Superior temporal gyrus (tissue), 1 donor: ENCODE measurements at regions not wholly inside any gene's neighbourhood (a gene's known extent, or its start where the extent isn't known, plus 50 kb on each side); places are given as distances from the start of the nearest gene placed in this dataset.

ENCODE experiments used
- DNase-seq: peaks from one replicate; pipeline ENCODE4 v3.0.0-alpha.2; 2016; ENCODE audit errors: extremely low spot score

DNA sequence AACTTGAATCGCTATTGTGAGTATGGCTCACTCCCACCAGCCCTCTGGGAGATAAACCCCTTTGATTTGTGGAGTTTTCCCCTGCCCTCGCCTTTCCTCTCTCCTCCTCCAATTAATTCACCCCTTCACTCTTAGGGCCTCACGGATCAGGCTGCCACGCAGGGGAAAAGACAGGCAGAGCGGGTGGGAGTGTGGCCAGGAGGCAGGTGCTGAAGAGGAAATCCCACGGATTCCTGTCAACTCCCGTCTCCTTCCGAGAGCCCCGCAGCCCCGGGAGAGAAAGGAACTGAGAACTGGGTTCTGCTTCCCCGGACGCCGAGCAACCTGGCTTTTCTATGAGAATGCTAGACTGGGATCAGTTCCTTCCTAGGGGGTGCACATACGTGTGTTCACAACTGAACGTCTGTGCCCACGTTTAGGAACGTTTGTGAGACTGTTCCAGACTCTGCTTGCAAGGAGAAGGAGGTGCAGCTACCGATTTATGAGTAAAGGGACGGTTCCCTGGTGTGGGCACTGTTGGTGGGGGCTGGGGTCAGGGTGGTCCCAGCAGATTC lies 314.5 kb upstream of the TLE4 start:
- DNase-seq = peak; percentile 24

DNA sequence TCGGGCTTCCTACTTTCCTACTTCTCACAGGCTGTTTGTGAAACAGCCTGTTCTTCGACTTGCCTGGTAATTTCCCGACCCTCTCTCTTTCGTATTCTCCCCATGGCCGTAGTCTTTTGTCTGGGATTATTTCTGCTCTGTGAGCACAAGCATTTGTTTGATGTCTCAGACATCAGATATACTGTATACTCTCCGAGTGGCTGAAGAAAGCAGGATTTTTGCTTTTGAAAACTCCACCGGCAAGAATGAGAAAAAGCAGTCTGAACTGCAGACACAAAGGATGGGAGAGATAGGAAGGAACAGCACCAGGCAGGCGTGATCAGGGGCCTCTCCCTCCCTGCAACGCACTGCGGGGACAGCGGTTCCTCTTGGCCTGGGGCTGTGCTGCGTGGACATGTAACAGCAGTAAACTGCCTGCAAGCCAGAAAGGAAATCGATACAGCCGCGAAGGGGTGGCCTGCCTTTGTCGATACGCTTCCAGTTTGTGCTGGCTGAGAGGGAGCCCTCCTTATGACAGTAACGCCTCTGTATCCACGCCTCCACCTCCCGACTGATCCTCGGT lies 313.9 kb upstream of the TLE4 start:
- no peak for DNase-seq

DNA sequence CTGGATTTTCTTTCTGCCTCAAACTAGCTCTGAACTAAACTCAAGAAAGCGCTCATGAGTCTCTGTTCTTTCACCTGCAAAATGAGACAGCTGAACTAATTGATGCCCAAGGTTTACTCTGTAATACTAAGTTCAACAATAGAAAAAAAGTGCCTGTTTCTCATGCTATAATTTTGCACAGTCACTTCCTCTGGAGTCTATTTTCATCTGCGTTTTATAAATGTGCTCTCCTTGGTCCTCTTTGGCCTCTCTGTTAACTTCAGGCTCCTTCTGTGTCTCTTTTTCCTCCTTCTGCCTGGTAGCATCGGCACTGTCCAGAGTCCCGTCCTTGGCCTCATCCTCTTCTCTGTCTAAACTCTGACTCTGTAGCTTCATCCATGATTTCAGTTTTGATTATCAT lies 311.9 kb upstream of the TLE4 start:
- no peak for DNase-seq

DNA sequence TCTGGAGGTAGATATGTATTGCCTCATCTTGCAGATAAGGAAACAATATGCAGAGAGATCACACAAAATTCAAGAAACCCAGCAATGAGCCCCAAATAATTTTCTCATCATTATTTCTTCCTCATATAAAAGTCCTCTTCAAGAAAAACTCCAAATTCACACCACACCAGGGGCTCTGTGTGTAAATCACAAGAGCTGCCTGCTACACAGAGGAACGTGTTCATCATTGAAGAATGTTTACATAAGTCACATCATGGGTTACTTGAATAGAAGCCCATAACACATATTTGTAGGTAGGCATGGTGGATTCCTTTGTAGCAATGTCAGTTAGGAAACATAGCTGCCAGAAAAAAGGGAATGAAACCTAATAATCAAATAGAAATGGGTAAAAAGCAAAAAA lies 308.1 kb upstream of the TLE4 start:
- DNase-seq = no peak

DNA sequence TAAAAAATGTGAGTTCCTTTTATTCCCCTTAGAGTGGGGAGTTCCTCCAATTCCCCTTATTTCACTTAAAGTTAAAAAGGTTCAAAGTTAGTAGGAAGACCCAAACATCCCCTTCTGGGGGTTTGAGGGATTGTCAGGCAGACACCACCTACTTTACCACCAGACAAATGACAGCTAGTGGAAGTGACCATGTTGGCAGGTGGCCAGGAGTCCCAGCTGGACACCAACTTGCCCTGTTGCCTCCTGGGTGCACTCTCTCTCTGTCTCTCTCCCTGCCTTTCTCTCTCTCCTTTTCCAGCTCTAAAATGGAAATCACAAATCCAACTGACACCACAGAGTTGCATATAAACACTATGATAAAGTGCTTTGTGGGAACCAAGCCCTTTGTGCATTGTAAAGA lies 307.7 kb upstream of the TLE4 start:
- no peak for DNase-seq

DNA sequence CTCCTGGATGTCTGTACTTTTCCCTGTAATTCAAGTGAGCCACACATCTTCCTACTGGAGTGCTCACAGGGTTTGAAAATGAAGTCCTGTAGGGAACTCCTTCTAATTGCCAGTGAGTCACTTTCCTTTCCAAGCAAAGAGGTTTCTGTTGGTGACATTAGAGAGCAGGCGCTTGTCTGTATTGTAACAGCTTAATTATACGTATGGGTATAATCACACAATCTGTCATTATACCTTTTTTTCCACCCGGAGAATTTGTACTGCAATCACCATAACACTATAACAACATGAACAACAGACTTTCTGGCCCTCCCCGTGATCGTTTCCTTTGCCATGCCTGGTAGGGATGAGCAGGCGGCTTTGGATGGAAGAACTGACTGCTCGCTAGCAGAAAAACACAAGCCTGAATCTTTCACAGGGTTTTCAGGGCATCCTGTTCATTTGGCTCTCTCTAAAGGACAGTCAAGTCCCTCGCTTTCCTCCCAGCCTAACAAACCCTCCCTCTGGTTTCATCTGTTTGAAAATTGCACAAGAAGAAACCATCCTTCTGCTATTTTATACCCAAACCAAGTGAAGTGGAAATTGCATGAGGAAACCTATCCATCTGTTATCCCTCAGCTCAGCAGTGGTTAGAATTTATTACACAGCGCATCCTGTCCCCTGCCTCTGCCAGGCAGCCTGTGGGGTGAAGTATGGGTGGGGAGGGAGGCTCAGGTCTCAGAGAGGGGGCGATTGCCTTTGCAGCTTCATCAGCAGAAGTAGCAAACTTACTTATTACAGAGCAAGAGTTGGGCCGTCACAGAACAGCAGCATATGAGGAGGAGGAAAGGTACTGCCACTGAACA lies 307.0 kb upstream of the TLE4 start:
- no peak for DNase-seq

DNA sequence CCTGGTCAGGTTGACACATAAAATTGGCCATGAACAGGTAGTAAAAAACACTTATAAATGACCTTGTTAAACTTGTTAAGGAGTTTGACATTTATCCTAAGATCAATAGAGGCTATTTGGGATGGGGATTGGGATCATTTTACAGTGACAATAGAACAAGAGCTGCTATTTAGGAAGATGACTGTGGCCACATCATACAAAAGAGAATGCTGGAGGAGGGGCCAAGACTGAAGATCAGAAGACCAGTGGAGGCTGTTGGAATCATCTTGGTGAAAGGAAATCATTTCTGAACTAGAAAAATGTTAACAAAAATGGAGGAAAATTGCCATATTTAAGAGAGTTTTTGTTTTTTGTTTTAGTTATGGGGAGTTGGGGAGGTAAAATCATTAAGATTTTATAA lies 304.8 kb upstream of the TLE4 start:
- DNase-seq = no peak

DNA sequence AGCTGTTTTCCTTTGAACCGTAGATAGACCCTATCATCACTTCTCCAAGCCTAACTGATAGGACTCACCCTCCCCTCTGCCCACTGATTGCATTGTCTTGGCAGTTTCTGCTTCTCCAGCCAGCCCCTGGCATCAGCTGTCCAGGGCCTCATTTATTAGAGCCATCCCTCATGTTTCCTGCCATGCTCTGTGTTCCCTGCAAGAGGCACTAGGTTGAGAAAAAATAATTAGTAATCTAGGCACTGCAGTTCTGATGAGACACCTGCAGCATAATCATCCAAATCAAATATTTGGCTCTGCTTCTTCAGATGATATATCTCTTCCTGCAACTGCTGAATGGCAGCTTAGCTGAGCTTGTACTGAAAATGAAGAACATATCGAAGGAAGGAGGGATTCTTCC lies 303.0 kb upstream of the TLE4 start:
- DNase-seq = no peak

DNA sequence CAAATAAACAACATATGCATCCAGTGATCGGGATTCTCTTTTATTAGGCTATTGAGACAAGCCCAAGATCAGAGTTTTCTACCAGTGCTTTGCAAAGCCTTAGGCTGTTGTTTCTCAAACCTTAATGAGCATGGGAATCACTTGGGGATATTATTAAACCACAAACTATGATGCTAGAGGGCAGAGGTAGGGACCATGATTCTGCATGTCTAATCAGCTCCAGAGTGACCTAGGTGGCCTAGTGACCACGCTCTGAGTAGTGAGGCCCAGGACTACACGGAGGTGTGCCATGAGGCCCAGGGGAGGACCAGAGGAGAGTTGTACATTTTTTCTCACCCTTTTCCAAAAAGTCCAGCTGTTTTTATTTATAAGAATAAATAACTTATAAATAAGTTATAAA lies 298.5 kb upstream of the TLE4 start:
- no peak for DNase-seq

DNA sequence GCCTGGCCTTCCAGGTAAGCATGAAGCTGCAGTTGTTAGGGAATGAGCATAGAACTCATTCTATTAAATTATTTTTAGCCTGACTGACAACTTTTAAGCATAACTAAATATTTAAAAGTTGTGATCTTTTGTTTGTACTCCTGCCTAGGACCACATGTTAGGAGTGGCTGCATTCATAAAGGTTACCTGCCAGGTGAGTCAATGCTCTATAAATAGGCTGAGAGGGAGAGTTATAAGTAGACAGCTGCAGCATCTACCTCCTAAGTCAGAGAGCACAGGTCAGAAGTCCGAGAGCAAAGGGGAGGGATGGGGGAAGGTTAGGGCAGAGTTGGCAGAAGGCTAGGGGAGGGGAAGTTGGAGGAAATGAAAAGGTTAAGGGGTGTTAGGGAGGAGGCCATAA lies 292.4 kb upstream of the TLE4 start:
- DNase-seq = no peak

DNA sequence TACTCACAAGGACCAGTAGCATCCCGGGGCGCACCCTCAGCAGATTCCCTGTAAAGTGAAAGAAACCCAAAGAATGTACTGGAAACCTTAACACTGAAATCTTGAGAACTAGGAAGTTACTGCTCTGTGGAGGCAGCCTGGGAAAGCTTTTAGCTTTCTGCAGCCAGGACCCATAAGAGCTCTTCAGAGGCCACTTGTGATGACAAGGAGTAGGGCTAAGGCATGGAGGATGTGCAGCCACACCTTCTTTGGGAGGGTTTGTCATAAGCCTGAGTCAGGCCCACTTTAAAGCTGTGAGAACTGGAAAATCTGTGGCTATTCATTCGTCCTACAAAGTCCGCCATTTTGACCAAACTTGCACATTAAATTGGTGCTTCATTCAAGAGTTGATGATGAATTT lies 291.1 kb upstream of the TLE4 start:
- no peak for DNase-seq

DNA sequence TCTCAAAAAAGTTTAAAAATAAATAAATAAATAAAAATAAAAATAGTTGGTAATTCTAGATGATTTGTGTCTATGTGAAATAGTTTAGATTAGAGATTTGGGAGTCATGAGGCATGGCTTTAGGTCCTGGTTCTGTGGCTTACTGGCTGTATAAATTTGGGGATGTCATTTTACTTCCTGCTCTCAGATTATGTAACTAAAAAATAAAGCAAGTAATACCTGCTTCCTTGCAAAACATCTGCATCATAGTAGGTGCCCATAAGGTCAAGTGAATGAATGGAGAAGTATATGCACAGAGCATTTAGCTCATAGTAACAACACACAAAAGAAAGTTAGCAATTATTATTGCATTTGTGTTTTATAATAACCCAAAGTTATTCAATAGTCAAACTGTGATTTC lies 287.7 kb upstream of the TLE4 start:
- DNase-seq = no peak

DNA sequence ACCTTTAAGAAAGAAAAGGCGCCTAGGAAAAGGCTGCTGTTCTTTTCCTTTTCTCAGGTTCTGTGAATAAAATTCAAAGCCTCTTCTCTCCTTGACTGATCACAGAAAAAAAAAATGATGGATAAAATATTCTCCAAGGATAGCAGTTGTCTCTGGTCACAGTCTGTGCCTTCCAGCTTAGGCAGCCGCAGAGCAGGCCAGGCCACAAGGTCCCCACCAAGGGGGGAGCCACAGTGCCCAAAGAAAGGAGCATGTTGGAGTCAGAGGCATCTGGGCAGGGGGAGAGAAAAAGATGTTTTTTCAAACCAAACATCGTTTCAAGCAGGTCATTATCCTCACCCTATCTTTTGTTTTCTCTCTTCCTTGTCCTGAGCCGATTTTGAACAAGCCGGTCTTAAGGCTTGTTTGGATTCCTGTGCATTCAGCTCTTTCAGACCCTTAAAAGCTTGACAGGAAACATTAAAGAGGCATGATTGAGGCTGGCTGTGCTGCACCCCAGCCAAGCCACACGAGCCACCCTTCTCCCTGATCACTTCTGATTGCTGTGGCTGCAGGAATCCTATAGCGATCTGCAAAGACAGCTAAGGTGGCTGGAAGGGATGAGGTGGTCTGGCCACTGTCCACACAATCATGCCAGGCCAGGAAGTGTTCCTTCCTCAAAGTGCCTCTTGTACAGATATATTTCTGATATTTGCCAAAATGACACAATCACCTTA lies 284.6 kb upstream of the TLE4 start:
- no peak for DNase-seq

DNA sequence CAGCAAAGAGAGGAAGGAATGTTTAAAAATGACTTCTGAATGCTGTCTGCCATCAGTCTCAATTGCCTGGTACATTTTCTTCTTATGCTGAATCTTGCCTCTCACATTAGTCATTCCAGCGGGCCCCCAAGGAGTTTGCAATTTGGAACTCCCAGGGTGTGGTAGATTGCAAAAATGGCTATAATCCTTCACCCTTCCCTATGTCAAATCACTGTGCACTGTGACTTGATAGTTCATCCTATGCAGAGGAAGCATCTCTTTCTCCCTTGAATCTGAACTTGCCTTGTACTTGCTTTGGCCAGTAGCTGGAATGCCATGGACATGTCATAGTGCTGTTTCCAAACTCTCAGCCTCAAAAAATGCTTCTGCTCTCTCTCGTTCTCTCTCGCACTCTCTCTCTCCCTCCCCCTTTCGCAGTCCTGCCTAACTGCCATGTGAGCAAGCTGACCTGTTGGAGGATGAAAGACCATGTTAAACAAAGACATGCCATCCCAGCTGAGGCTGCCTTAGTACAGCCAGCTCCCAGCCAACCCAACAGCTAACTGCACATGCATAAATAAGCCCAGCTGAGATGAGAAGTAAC lies 284.0 kb upstream of the TLE4 start:
- DNase-seq = no peak

DNA sequence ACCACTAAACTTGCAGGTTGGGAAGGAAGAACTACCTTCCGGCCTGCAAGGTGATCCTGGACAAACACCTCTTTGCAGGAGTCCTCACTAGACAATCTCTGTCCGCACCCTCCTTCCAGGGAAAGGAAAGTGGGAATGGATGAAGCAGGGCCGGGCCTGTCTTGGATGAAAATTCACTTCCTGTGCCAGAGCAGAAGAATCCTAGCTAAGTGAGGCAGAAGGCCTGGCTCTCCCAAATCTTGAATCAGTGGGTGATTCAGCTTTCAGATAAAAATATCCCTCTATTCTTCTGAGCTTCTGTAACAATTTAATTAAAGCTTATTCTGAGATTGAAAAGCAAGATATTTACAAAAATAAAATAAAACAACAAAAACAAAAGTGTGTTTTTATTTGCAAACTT lies 281.9 kb upstream of the TLE4 start:
- DNase-seq = no peak

DNA sequence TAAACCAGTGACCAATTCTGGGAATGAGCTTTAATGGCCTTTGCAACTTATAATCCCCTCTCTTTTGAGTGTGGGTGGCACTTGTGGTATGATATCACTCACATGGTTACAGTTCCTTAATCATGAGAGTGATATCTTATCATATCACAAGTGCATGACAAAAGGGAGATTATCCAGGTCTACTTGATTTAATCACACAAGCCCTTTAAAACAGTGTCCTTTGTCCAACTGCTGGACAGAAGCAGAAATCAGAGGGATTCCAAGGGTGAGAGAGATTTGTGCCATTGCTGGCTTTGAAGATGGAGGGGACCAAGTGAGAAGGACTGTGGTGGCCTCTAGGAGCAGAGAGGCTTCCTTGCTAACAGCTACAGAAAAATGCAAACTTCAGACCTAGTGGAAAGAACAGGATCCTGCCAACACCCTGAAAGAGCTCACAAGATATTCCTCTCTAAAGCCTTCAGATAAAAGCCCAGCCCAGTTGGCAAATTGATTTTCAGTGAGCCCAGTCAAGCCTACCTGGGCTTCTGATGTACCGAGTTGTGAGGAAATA lies 279.0 kb upstream of the TLE4 start:
- DNase-seq = no peak

DNA sequence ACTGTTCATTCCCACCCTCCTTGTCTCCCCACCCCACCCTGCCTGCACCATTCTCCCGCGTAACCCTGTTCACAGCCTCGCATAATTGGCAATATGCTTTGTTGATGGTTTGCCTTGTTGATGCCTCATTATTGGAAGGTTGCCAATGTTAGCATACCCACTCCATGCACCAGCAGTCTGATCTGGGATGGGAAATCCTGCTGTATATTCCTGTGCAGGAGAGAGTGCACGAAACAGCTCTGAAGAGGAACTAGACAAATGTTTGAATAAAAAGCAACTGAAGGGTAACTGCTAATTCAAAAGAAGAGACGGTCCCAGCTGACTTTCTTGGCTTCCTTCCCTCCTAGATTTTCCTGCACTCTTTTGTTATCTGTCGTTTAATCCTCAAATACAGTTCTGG lies 271.7 kb upstream of the TLE4 start:
- no peak for DNase-seq

DNA sequence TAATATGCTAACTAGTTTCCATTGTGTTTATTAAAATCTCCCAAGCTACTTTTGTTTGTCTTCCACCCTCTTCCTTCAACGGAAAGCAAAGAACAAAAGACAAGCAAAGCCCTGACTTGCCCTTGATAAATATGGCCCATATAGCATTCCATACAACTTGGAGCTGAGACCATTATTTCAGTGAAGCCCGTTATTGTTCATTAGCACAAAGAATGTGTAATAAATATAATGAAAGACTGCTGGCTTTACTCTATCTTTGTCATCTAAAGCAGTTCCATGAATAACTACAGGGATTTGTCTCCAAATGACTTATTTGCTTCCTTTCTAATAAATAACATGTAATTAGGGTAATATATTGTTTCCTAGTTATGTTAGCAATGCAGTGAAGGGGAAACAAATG lies 270.7 kb upstream of the TLE4 start:
- no peak for DNase-seq

DNA sequence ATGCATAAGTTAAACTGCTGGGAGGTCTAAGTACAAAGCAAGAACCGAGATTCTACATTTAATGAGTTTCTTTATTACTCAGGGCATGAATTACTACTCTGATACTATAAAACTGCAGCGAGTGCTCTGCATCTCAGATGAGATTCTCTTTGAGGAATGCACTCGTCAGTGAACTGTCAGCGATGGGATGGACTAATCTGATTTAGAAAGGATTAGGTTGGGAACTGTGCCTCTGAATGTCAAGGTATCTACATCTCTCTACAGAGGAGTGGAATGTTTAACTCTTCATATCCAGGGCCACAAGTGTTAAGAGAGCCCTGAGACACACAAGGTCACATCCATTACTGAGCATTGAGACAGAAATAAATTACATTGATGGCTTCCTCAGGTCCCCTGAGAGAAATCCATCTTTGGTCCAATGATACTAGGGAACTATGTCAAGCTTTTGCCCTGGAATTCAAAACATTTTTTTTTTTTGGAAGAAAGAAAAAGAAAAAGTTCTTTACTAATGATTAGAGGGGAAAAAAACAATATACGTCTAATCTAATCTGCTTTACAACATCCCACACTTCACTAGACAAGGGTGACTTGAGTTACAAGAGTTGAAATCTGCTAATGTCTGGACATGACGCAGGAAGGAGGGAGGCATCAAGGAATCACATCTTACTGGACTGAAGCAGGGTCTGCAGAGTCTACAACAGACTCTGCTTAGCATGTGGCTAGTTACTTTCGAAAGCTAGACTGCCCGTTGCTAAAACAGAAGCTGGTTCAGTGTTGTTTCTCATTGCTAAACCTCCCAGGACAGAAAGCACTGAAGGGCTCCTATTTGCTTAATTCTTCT lies 270.0 kb upstream of the TLE4 start:
- DNase-seq = no peak

DNA sequence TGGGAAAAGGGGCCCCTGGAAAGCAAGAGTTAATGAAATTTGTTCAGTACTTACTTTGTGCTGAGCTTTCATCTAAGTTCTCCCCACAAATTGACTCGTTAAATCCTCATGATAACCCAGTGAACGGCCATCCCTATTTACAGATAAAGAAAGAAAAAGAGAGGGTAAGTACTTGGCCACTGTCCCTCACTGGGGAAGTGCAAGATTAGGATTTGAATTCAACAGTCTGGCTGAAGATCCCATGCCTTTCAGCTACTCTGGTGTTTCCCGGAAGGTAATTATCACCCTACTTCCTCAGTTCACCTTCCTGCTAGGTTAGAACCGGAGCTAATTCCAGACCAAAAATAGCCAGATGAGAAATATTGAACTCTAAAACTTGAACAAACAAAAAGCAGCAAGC lies 269.2 kb upstream of the TLE4 start:
- no peak for DNase-seq

DNA sequence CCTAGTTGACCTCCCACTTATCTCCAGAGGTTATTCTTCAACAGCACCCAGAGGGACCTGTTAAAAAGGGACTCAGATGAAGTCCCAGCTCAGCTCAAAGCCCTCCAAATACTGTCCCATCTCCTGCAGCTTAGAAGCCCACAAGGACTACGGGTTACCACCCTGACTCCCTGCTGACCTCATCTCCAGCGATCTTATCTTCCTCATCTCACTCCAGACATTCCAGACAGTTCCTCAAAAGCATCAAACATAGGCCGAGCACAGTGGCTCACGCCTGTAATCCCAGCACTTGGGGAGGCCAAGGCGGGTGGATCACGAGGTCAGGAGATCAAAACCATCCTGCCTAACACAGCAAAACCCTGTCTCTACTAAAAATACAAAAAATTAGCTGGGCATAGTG lies 263.8 kb upstream of the TLE4 start:
- no peak for DNase-seq
